CD14-positive monocyte (primary cell): ENCODE measurements at regions not wholly inside any gene's neighbourhood (a gene's known extent, or its start where the extent isn't known, plus 50 kb on each side); places are given as distances from the start of the nearest gene placed in this dataset.

ENCODE experiments used
- DNase-seq, 3 donors: peaks; one replicate each; pipeline ENCODE4 v3.0.0-alpha.2; 2011 to 2022
- H2AFZ ChIP-seq: 2 replicates; pipeline ENCODE4 v1.6.0; 2012; ENCODE audit warnings: mild to moderate bottlenecking, low read depth, low read length, inconsistent platforms; ENCODE audit not compliant: insufficient read depth, poor library complexity, severe bottlenecking
- H3K27ac ChIP-seq, 2 donors: 1 replicate in 1 of 2; 2 replicates in 1 of 2; pipeline ENCODE4 v1.5.1; 2012 to 2013; ENCODE audit warnings: low read length in 2 of 2, control low read depth in 1 of 2, inconsistent platforms in 1 of 2, low read depth in 1 of 2, mild to moderate bottlenecking in 1 of 2
- H3K27me3 ChIP-seq, 2 donors: one replicate each; pipeline versions ENCODE4 v1.6.0 to v1.6.1; 2011 to 2013; ENCODE audit warnings: low read length in 2 of 2; ENCODE audit not compliant: control insufficient read depth in 2 of 2, insufficient read depth in 2 of 2
- H3K36me3 ChIP-seq, 2 donors: replicated peaks in 1 of 2; 1 replicate in 1 of 2; 2 replicates in 1 of 2; pipeline versions ENCODE4 v1.5.1 to v1.6.1; 2012 to 2013; ENCODE audit warnings: low read length in 2 of 2, control low read depth in 1 of 2, inconsistent platforms in 1 of 2, mild to moderate bottlenecking in 1 of 2; ENCODE audit not compliant: insufficient read depth in 2 of 2, control insufficient read depth in 1 of 2
- H3K4me1 ChIP-seq, 2 donors: 1 replicate in 1 of 2; 2 replicates in 1 of 2; pipeline versions ENCODE4 v1.5.1 to v1.6.1; 2012 to 2013; ENCODE audit warnings: low read length in 2 of 2, control low read depth in 1 of 2, inconsistent platforms in 1 of 2, mild to moderate bottlenecking in 1 of 2, moderate library complexity in 1 of 2; ENCODE audit not compliant: insufficient read depth in 2 of 2, control insufficient read depth in 1 of 2
- H3K4me2 ChIP-seq: replicated peaks from 2 replicates; pipeline ENCODE3; 2012; ENCODE audit warnings: low read length, moderate library complexity, mild to moderate bottlenecking; ENCODE audit not compliant: poor library complexity, severe bottlenecking; ENCODE audit errors: extremely low read depth
- H3K4me3 ChIP-seq, 3 experiments: fragments of 200-600 bp in 1 of 3; sonication (generic) in 1 of 3; replicated peaks in 1 of 3; 1 replicate in 2 of 3; 2 replicates in 1 of 3; pipeline ENCODE4 v1.5.1; 2011 to 2013; ENCODE audit warnings: low read length in 3 of 3, mild to moderate bottlenecking in 3 of 3, control low read depth in 2 of 3, low read depth in 2 of 3, inconsistent platforms in 1 of 3, moderate library complexity in 1 of 3
- H3K79me2 ChIP-seq: 2 replicates; pipeline ENCODE4 v1.6.0; 2012; ENCODE audit warnings: mild to moderate bottlenecking, control low read depth, inconsistent platforms, low read length, moderate library complexity; ENCODE audit not compliant: insufficient read depth
- H3K9ac ChIP-seq: 2 replicates; pipeline ENCODE4 v1.6.0; 2017; ENCODE audit warnings: low read length, mild to moderate bottlenecking; ENCODE audit not compliant: insufficient read depth, poor library complexity, severe bottlenecking
- H3K9me3 ChIP-seq, 2 donors: replicated peaks in 1 of 2; 1 replicate in 1 of 2; 2 replicates in 1 of 2; pipeline versions ENCODE4 v1.5.1 to v1.6.1; 2012 to 2013; ENCODE audit warnings: low read length in 2 of 2, control low read depth in 1 of 2; ENCODE audit not compliant: control insufficient read depth in 1 of 2, insufficient read depth in 1 of 2
- H4K20me1 ChIP-seq: 2 replicates; pipeline ENCODE4 v1.6.0; 2012; ENCODE audit warnings: mild to moderate bottlenecking, low read length, control low read depth, moderate library complexity; ENCODE audit not compliant: insufficient read depth
- H3K27ac Mint-ChIP-seq, 7 donors: one replicate each; pipeline ENCODE4 v1.8.0; 2020; ENCODE audit warnings: mild to moderate bottlenecking in 7 of 7, mixed read lengths in 7 of 7, moderate library complexity in 6 of 7, inconsistent platforms in 2 of 7
- H3K27me3 Mint-ChIP-seq, 3 donors: one replicate each; pipeline ENCODE4 v1.8.0; 2021 to 2022; ENCODE audit warnings: low read depth in 3 of 3, mild to moderate bottlenecking in 3 of 3, mixed read lengths in 3 of 3, moderate library complexity in 3 of 3, inconsistent platforms in 1 of 3
- H3K36me3 Mint-ChIP-seq, 2 donors: one replicate each; pipeline ENCODE4 v1.8.0; 2020; ENCODE audit warnings: mixed read lengths in 2 of 2, inconsistent platforms in 1 of 2, mild to moderate bottlenecking in 1 of 2
- H3K4me1 Mint-ChIP-seq: one replicate; pipeline ENCODE4 v1.8.0; 2020; ENCODE audit warnings: mild to moderate bottlenecking, mixed read lengths
- H3K4me3 Mint-ChIP-seq, 2 donors: one replicate each; pipeline ENCODE4 v1.8.0; 2020; ENCODE audit warnings: mild to moderate bottlenecking in 2 of 2, mixed read lengths in 2 of 2, moderate library complexity in 1 of 2
- H3K9me3 Mint-ChIP-seq, 7 donors: one replicate each; pipeline ENCODE4 v1.8.0; 2020 to 2022; ENCODE audit warnings: mixed read lengths in 7 of 7, mild to moderate bottlenecking in 6 of 7, moderate library complexity in 6 of 7, inconsistent platforms in 2 of 7
- CTCF ChIP-seq: fragments of 200-600 bp; IDR thresholded peaks from one replicate; pipeline ENCODE4 v1.8.0; 2022; ENCODE audit warnings: antibody characterized with exemption, mild to moderate bottlenecking
- WGBS: methylation state at CpG from one replicate; pipeline ENCODE4 v1.1.5; 2013; ENCODE audit warnings: missing lambda C conversion rate; ENCODE audit not compliant: insufficient coverage; 5-methylcytosine and 5-hydroxymethylcytosine counted together
- intact Hi-C, 2 donors: fragments of 100-400 bp; cut with micrococcal nuclease; formaldehyde crosslinking; loops; one replicate each; pipeline versions ENCODE4 v1.15.0 to v1.15.1; 2023

GRCh38 chr3:152589644-152590043 lies 245.3 kb upstream of the P2RY1 start:
- no peak for DNase-seq
- H3K27me3 ChIP-seq: no peaks in the 10 kb centered on the region
- H3K4me2 ChIP-seq: no peak overlapping the region
- Mint-ChIP-seq H3K27ac (no peak overlapping the region), H3K27me3 (peaks cover 0 to 2% (median 0%) of the 10 kb centered on the region in 3 donors), H3K4me3 (no peak overlapping the region), H3K9me3 (peaks cover 0 to 4% (median 0%) of the 10 kb centered on the region in 7 donors), H3K36me3 (no peaks in the 10 kb centered on the region), H3K4me1 (no peaks in the 10 kb centered on the region)
- WGBS: no CpG with 5 or more reads among the region's 2 CpGs
- no peak overlapping the region for H3K4me3 ChIP-seq
- no peaks in the 10 kb centered on the region for H3K4me1 ChIP-seq
- no peaks in the 10 kb centered on the region for H3K36me3 ChIP-seq
- H3K79me2 ChIP-seq: no peaks in the 10 kb centered on the region
- no peak overlapping the region for H3K9ac ChIP-seq
- intact Hi-C loops: no loop called here
- H3K27ac ChIP-seq: no peak overlapping the region
- no peak overlapping the region for H2AFZ ChIP-seq
- H3K9me3 ChIP-seq: no peaks in the 10 kb centered on the region
- H4K20me1 ChIP-seq: no peaks in the 10 kb centered on the region
- no peak for TF ChIP-seq CTCF

GRCh38 chr3:152591515-152591914 lies 243.4 kb upstream of the P2RY1 start:
- no peak overlapping the region for H3K27ac ChIP-seq
- intact Hi-C loops: no loop called here

More at GRCh38 chr3:152591515-152591914, 243.4 kb upstream of the P2RY1 start:
- peaks cover 0 to 2% (median 0%) of the 10 kb centered on the region in 7 donors for H3K9me3 Mint-ChIP-seq
- Histone ChIP-seq H3K4me1 (peaks cover 6% of the 10 kb centered on the region in 2 donors), H3K36me3 (no peaks in the 10 kb centered on the region), H3K4me2 (no peak overlapping the region), H3K27me3 (no peaks in the 10 kb centered on the region), H3K79me2 (no peaks in the 10 kb centered on the region), H3K9ac (no peak overlapping the region), H3K9me3 (no peaks in the 10 kb centered on the region), H4K20me1 (no peaks in the 10 kb centered on the region), H3K4me3 (no peak overlapping the region), H2AFZ (no peak overlapping the region)
- peaks cover 0 to 1% (median 0%) of the 10 kb centered on the region in 3 donors for H3K27me3 Mint-ChIP-seq
- no CpG with 5 or more reads among the region's 2 CpGs for WGBS
- no peak for TF ChIP-seq CTCF
- no peak overlapping the region for H3K27ac Mint-ChIP-seq
- no peak for DNase-seq
- H3K4me1 Mint-ChIP-seq: peaks cover 8% of the 10 kb centered on the region
- no peaks in the 10 kb centered on the region for H3K36me3 Mint-ChIP-seq
- H3K4me3 Mint-ChIP-seq: no peak overlapping the region
